CD1c-positive myeloid dendritic cell (primary cell): ENCODE measurements at regions not wholly inside any gene's neighbourhood (a gene's known extent, or its start where the extent isn't known, plus 50 kb on each side); places are given as distances from the start of the nearest gene placed in this dataset.

Source experiments
- DNase-seq: peaks from one replicate; pipeline ENCODE4 v3.0.0-alpha.2; 2016; ENCODE audit errors: extremely low spot score

- no peak for DNase-seq
Observed at GRCh38 chr12:22900401-22900800, 275.4 kb downstream of the ETNK1 start.

- DNase-seq, result no peak
Observed at GRCh38 chr12:22904485-22904884, 279.5 kb downstream of the ETNK1 start.

GRCh38 chr12:22916241-22916640 lies 291.3 kb downstream of the ETNK1 start:
- no peak for DNase-seq

GRCh38 chr12:22916815-22917214 lies 291.8 kb downstream of the ETNK1 start:
- no peak for DNase-seq

- no peak for DNase-seq
Observed at GRCh38 chr12:22919883-22920282, 294.9 kb downstream of the ETNK1 start.

GRCh38 chr12:22923768-22924167 lies 298.8 kb downstream of the ETNK1 start:
- DNase-seq, result no peak

- no peak for DNase-seq
Observed at GRCh38 chr12:22924391-22924790, 299.4 kb downstream of the ETNK1 start.

- DNase-seq, result no peak
Observed at GRCh38 chr12:22925623-22926022, 300.7 kb downstream of the ETNK1 start.

GRCh38 chr12:22932431-22932830 lies 307.5 kb downstream of the ETNK1 start:
- no peak for DNase-seq

- no peak for DNase-seq
Observed at GRCh38 chr12:22935090-22935489, 310.1 kb downstream of the ETNK1 start.

GRCh38 chr12:22935501-22935900 lies 310.5 kb downstream of the ETNK1 start:
- no peak for DNase-seq

- no peak for DNase-seq
Observed at GRCh38 chr12:22938323-22938722, 313.4 kb downstream of the ETNK1 start.

- no peak for DNase-seq
Observed at GRCh38 chr12:22951206-22951605, 326.2 kb downstream of the ETNK1 start.

GRCh38 chr12:22956690-22957089 lies 331.7 kb downstream of the ETNK1 start:
- no peak for DNase-seq

- no peak for DNase-seq
Observed at GRCh38 chr12:22967171-22967570, 342.2 kb downstream of the ETNK1 start.

- no peak for DNase-seq
Observed at GRCh38 chr12:22969521-22969920, 344.6 kb downstream of the ETNK1 start.

GRCh38 chr12:22971247-22971646 lies 346.3 kb downstream of the ETNK1 start:
- no peak for DNase-seq

- no peak for DNase-seq
Observed at GRCh38 chr12:22971701-22972191, 346.8 kb downstream of the ETNK1 start.

GRCh38 chr12:22974865-22975264 lies 349.9 kb downstream of the ETNK1 start:
- DNase-seq, result no peak

GRCh38 chr12:22978962-22979361 lies 354.0 kb downstream of the ETNK1 start:
- DNase-seq, result no peak

GRCh38 chr12:22979854-22980469 lies 355.0 kb downstream of the ETNK1 start:
- no peak for DNase-seq

GRCh38 chr12:22981711-22982110 lies 356.7 kb downstream of the ETNK1 start:
- DNase-seq, result no peak

GRCh38 chr12:22982635-22983034 lies 357.7 kb downstream of the ETNK1 start:
- DNase-seq, result no peak

- DNase-seq, result no peak
Observed at GRCh38 chr12:22986997-22987396, 362.0 kb downstream of the ETNK1 start.
